ENCODE measurements at regions not wholly inside any gene's neighbourhood (a gene's known extent, or its start where the extent isn't known, plus 50 kb on each side); places are given as distances from the start of the nearest gene placed in this dataset.

- SMC1A ChIA-PET (ENCODE audit: uncharacterized antibody, unreplicated experiment) = no interaction called here
- 5% methylated on average over 7 of the region's 7 CpGs for WGBS (ENCODE audit: insufficient coverage, insufficient replicate concordance, low lambda C conversion rate, missing lambda C conversion rate)
- no peak overlapping the region for H3K27ac ChIP-seq (ENCODE audit: control insufficient read depth, insufficient read depth)
- CTCF ChIA-PET = no interaction called here
- H3K4me3 ChIP-seq = no peak overlapping the region
- H3K27me3 ChIP-seq (replicated peaks in 1 of 2; ENCODE audit: control insufficient read depth in 2 of 2, insufficient read depth in 2 of 2, low read length in 1 of 2) = no peaks in the 10 kb centered on the region
- no peak for ATAC-seq
- no peaks in the 10 kb centered on the region for H3K79me2 ChIP-seq (ENCODE audit: control insufficient read depth, insufficient read depth, low read length)
- no peaks in the 10 kb centered on the region for H3K9me3 ChIP-seq (replicated peaks; ENCODE audit: control insufficient read depth, insufficient read depth, low read length)
- no peaks in the 10 kb centered on the region for H3K4me1 ChIP-seq (ENCODE audit: control insufficient read depth, insufficient read depth, low read length)
- RAD21 ChIA-PET (ENCODE audit: unreplicated experiment) = no interaction called here
- intact Hi-C loops (cut with micrococcal nuclease; ENCODE audit: unreplicated experiment) = no loop called here
- H3K9ac ChIP-seq (ENCODE audit: control insufficient read depth, insufficient read depth, low read length) = no peak overlapping the region
- no peaks in the 10 kb centered on the region for H3K36me3 ChIP-seq (ENCODE audit: control insufficient read depth in 2 of 2, insufficient read depth in 2 of 2, low read length in 1 of 2)
- BruUV-seq (replicated peaks) = no TSS peak
- no peak for DNase-seq (ENCODE audit: low read depth, low spot score)
- no peak overlapping the region for H2AFZ ChIP-seq (ENCODE audit: control insufficient read depth, low read depth, low read length)
- no peak for FAIRE-seq
- POLR2A ChIA-PET = no interaction called here
- no peak overlapping the region for H3K4me2 ChIP-seq (ENCODE audit: control insufficient read depth, insufficient read depth)
- TF ChIP-seq YBX1 (IDR thresholded peaks at IDR 0.05) (no peak), SMAD5 (IDR thresholded peaks at IDR 0.05; ENCODE audit: low read depth) (no peak), TBL1XR1 (IDR thresholded peaks at IDR 0.05; ENCODE audit: low read depth, low read length) (no peak), ATF3 (IDR thresholded peaks at IDR 0.05; ENCODE audit: borderline replicate concordance, extremely low read depth, low read depth, low read length) (no peak), SP1 (IDR thresholded peaks at IDR 0.05; ENCODE audit: low read depth, low read length) (no peak)
- in situ Hi-C loops (cut with MboI) = no loop called here
- no peaks in the 10 kb centered on the region for H4K20me1 ChIP-seq (ENCODE audit: control insufficient read depth, insufficient read depth)
Observed at GRCh38 chr7:56290548-56290947, 174.3 kb upstream of the NUPR2 start.

GRCh38 chr7:56287429-56288138 lies 171.4 kb upstream of the NUPR2 start:
- Histone ChIP-seq H3K27me3 (replicated peaks in 1 of 2; ENCODE audit: control insufficient read depth in 2 of 2, insufficient read depth in 2 of 2, low read length in 1 of 2) (no peaks in the 10 kb centered on the region), H3K36me3 (ENCODE audit: control insufficient read depth in 2 of 2, insufficient read depth in 2 of 2, low read length in 1 of 2) (no peaks in the 10 kb centered on the region), H2AFZ (ENCODE audit: control insufficient read depth, low read depth, low read length) (no peak overlapping the region), H4K20me1 (ENCODE audit: control insufficient read depth, insufficient read depth) (no peaks in the 10 kb centered on the region), H3K9ac (ENCODE audit: control insufficient read depth, insufficient read depth, low read length) (no peak overlapping the region), H3K4me1 (ENCODE audit: control insufficient read depth, insufficient read depth, low read length) (no peaks in the 10 kb centered on the region), H3K27ac (ENCODE audit: control insufficient read depth, insufficient read depth) (no peak overlapping the region), H3K9me3 (replicated peaks; ENCODE audit: control insufficient read depth, insufficient read depth, low read length) (no peaks in the 10 kb centered on the region), H3K4me2 (ENCODE audit: control insufficient read depth, insufficient read depth) (no peak overlapping the region), H3K4me3 (no peak overlapping the region), H3K79me2 (ENCODE audit: control insufficient read depth, insufficient read depth, low read length) (no peaks in the 10 kb centered on the region)
- ChIA-PET CTCF (no interaction called here), POLR2A (no interaction called here), RAD21 (ENCODE audit: unreplicated experiment) (no interaction called here), SMC1A (ENCODE audit: uncharacterized antibody, unreplicated experiment) (no interaction called here)
- FAIRE-seq (no peak), DNase-seq (ENCODE audit: low read depth, low spot score) (no peak), ATAC-seq (no peak)
- in situ Hi-C loops (cut with MboI) (no loop called here), intact Hi-C loops (cut with micrococcal nuclease; ENCODE audit: unreplicated experiment) (no loop called here)
- WGBS (ENCODE audit: insufficient coverage, insufficient replicate concordance, low lambda C conversion rate, missing lambda C conversion rate) = 47% methylated on average over 16 of the region's 57 CpGs
- no TSS peak for BruUV-seq (replicated peaks)
- TF ChIP-seq CHD1 (IDR thresholded peaks at IDR 0.05; ENCODE audit: low read depth, low read length) (no peak), ETV6 (conservative IDR thresholded peaks at IDR 0.05 in 1 of 2, IDR thresholded peaks at IDR 0.05 in 1 of 2; ENCODE audit: borderline replicate concordance in 1 of 2, low read depth in 1 of 2) (no peak), YBX1 (IDR thresholded peaks at IDR 0.05) (no peak), CBFB (IDR thresholded peaks at IDR 0.05; ENCODE audit: low read depth) (no peak), KAT2A (conservative IDR thresholded peaks at IDR 0.05; ENCODE audit: control insufficient read depth, low read depth, low read length) (no peak), HDAC2 (IDR thresholded peaks at IDR 0.05) (no peak), CEBPZ (IDR thresholded peaks at IDR 0.05; ENCODE audit: low read depth, low read length) (no peak), JUNB (IDR thresholded peaks at IDR 0.05) (no peak), SUPT20H (IDR thresholded peaks at IDR 0.05; ENCODE audit: borderline replicate concordance, control insufficient read depth, low read depth, low read length) (no peak)

Measured in GM12878 (cell line).